Activated naive CD8-positive, alpha-beta T cell (primary cell): ENCODE measurements at regions not wholly inside any gene's neighbourhood (a gene's known extent, or its start where the extent isn't known, plus 50 kb on each side); places are given as distances from the start of the nearest gene placed in this dataset.

Experiments
- H3K27ac Mint-ChIP-seq: one replicate; pipeline ENCODE4 v1.8.0; 2021; ENCODE audit warnings: mixed read lengths
- H3K27me3 Mint-ChIP-seq: one replicate; pipeline ENCODE4 v1.8.0; 2021; ENCODE audit warnings: mixed read lengths
- H3K36me3 Mint-ChIP-seq: one replicate; pipeline ENCODE4 v1.8.0; 2021; ENCODE audit warnings: mixed read lengths
- H3K4me1 Mint-ChIP-seq: one replicate; pipeline ENCODE4 v1.8.0; 2021; ENCODE audit warnings: low read depth, mixed read lengths
- H3K4me3 Mint-ChIP-seq: one replicate; pipeline ENCODE4 v1.8.0; 2021; ENCODE audit warnings: mild to moderate bottlenecking, mixed read lengths
- H3K9me3 Mint-ChIP-seq: one replicate; pipeline ENCODE4 v1.8.0; 2021; ENCODE audit warnings: low read depth, mixed read lengths

- Mint-ChIP-seq H3K4me3 (no peak overlapping the region), H3K9me3 (no peaks in the 10 kb centered on the region), H3K27ac (no peak overlapping the region), H3K4me1 (no peaks in the 10 kb centered on the region), H3K36me3 (no peaks in the 10 kb centered on the region), H3K27me3 (no peaks in the 10 kb centered on the region)
Observed at GRCh38 chrX:40298069-40298468, 200.3 kb upstream of the BCOR start.

GRCh38 chrX:40291553-40291952 is 193.8 kb upstream of the BCOR start:
- peaks cover 4% of the 10 kb centered on the region for H3K9me3 Mint-ChIP-seq
- no peaks in the 10 kb centered on the region for H3K4me1 Mint-ChIP-seq
- no peaks in the 10 kb centered on the region for H3K36me3 Mint-ChIP-seq
- no peak overlapping the region for H3K27ac Mint-ChIP-seq
- H3K27me3 Mint-ChIP-seq = no peaks in the 10 kb centered on the region
- no peak overlapping the region for H3K4me3 Mint-ChIP-seq

- Mint-ChIP-seq H3K4me1 (no peaks in the 10 kb centered on the region), H3K4me3 (no peak overlapping the region), H3K27ac (no peak overlapping the region), H3K27me3 (no peaks in the 10 kb centered on the region), H3K9me3 (peaks cover 4% of the 10 kb centered on the region), H3K36me3 (no peaks in the 10 kb centered on the region)
Observed at GRCh38 chrX:40290517-40290916, 192.8 kb upstream of the BCOR start.

- Mint-ChIP-seq H3K9me3 (peaks cover 6% of the 10 kb centered on the region), H3K27ac (no peak overlapping the region), H3K4me1 (peaks cover 12% of the 10 kb centered on the region), H3K36me3 (peaks cover 3% of the 10 kb centered on the region), H3K27me3 (no peaks in the 10 kb centered on the region), H3K4me3 (no peak overlapping the region)
Observed at GRCh38 chrX:40285876-40286275, 188.1 kb upstream of the BCOR start.

- Mint-ChIP-seq H3K4me3 (no peak overlapping the region), H3K4me1 (peaks cover 14% of the 10 kb centered on the region), H3K9me3 (peaks cover 3% of the 10 kb centered on the region), H3K27ac (no peak overlapping the region), H3K36me3 (peaks cover 3% of the 10 kb centered on the region), H3K27me3 (no peaks in the 10 kb centered on the region)
Observed at GRCh38 chrX:40284852-40285251, 187.1 kb upstream of the BCOR start.

- Mint-ChIP-seq H3K9me3 (peaks cover 3% of the 10 kb centered on the region), H3K4me3 (no peak overlapping the region), H3K27me3 (no peaks in the 10 kb centered on the region), H3K4me1 (peaks cover 20% of the 10 kb centered on the region), H3K27ac (no peak overlapping the region), H3K36me3 (peaks cover 3% of the 10 kb centered on the region)
Observed at GRCh38 chrX:40283981-40284380, 186.2 kb upstream of the BCOR start.

- peaks cover 3% of the 10 kb centered on the region for H3K9me3 Mint-ChIP-seq
- H3K27me3 Mint-ChIP-seq = no peaks in the 10 kb centered on the region
- peaks cover 3% of the 10 kb centered on the region for H3K36me3 Mint-ChIP-seq
- no peak overlapping the region for H3K27ac Mint-ChIP-seq
- H3K4me3 Mint-ChIP-seq = no peak overlapping the region
- peaks cover 26% of the 10 kb centered on the region for H3K4me1 Mint-ChIP-seq
Observed at GRCh38 chrX:40282946-40283660, 185.3 kb upstream of the BCOR start.

- H3K27me3 Mint-ChIP-seq = no peaks in the 10 kb centered on the region
- H3K4me3 Mint-ChIP-seq = no peak overlapping the region
- H3K36me3 Mint-ChIP-seq = peaks cover 3% of the 10 kb centered on the region
- H3K27ac Mint-ChIP-seq = no peak overlapping the region
- peaks cover 26% of the 10 kb centered on the region for H3K4me1 Mint-ChIP-seq
- H3K9me3 Mint-ChIP-seq = peaks cover 3% of the 10 kb centered on the region
Observed at GRCh38 chrX:40282348-40282747, 184.6 kb upstream of the BCOR start.

GRCh38 chrX:40281336-40282005 is 183.7 kb upstream of the BCOR start:
- no peak overlapping the region for H3K27ac Mint-ChIP-seq
- H3K4me1 Mint-ChIP-seq = peaks cover 26% of the 10 kb centered on the region
- peaks cover 3% of the 10 kb centered on the region for H3K36me3 Mint-ChIP-seq
- no peaks in the 10 kb centered on the region for H3K27me3 Mint-ChIP-seq
- peaks cover 3% of the 10 kb centered on the region for H3K9me3 Mint-ChIP-seq
- no peak overlapping the region for H3K4me3 Mint-ChIP-seq

- no peaks in the 10 kb centered on the region for H3K9me3 Mint-ChIP-seq
- no peaks in the 10 kb centered on the region for H3K36me3 Mint-ChIP-seq
- no peak overlapping the region for H3K27ac Mint-ChIP-seq
- H3K4me1 Mint-ChIP-seq = peaks cover 26% of the 10 kb centered on the region
- no peak overlapping the region for H3K4me3 Mint-ChIP-seq
- H3K27me3 Mint-ChIP-seq = no peaks in the 10 kb centered on the region
Observed at GRCh38 chrX:40279762-40280161, 182.0 kb upstream of the BCOR start.

GRCh38 chrX:40279091-40279430 is 181.3 kb upstream of the BCOR start:
- Mint-ChIP-seq H3K4me1 (peaks cover 26% of the 10 kb centered on the region), H3K27me3 (no peaks in the 10 kb centered on the region), H3K9me3 (no peaks in the 10 kb centered on the region), H3K4me3 (no peak overlapping the region), H3K36me3 (no peaks in the 10 kb centered on the region), H3K27ac (no peak overlapping the region)

- peak overlapping the region; percentile 64 for H3K27ac Mint-ChIP-seq
- H3K27me3 Mint-ChIP-seq = no peaks in the 10 kb centered on the region
- H3K4me1 Mint-ChIP-seq = peaks cover 26% of the 10 kb centered on the region
- no peak overlapping the region for H3K4me3 Mint-ChIP-seq
- H3K36me3 Mint-ChIP-seq = no peaks in the 10 kb centered on the region
- no peaks in the 10 kb centered on the region for H3K9me3 Mint-ChIP-seq
Observed at GRCh38 chrX:40278340-40279090, 180.8 kb upstream of the BCOR start.

- H3K4me1 Mint-ChIP-seq = peaks cover 28% of the 10 kb centered on the region
Observed at GRCh38 chrX:40277672-40278071, 179.9 kb upstream of the BCOR start.

GRCh38 chrX:40273356-40274050 is 175.7 kb upstream of the BCOR start:
- no peaks in the 10 kb centered on the region for H3K36me3 Mint-ChIP-seq
- peaks cover 4% of the 10 kb centered on the region for H3K4me1 Mint-ChIP-seq
- no peaks in the 10 kb centered on the region for H3K9me3 Mint-ChIP-seq
- H3K4me3 Mint-ChIP-seq = no peak overlapping the region
- no peaks in the 10 kb centered on the region for H3K27me3 Mint-ChIP-seq
- no peak overlapping the region for H3K27ac Mint-ChIP-seq

More at GRCh38 chrX:40277672-40278071, 179.9 kb upstream of the BCOR start:
- Mint-ChIP-seq H3K27ac (no peak overlapping the region), H3K27me3 (no peaks in the 10 kb centered on the region), H3K36me3 (no peaks in the 10 kb centered on the region), H3K9me3 (no peaks in the 10 kb centered on the region), H3K4me3 (no peak overlapping the region)

- Mint-ChIP-seq H3K4me3 (no peak overlapping the region), H3K36me3 (no peaks in the 10 kb centered on the region), H3K9me3 (no peaks in the 10 kb centered on the region), H3K4me1 (peaks cover 2% of the 10 kb centered on the region), H3K27me3 (no peaks in the 10 kb centered on the region), H3K27ac (no peak overlapping the region)
Observed at GRCh38 chrX:40272776-40273175, 175.0 kb upstream of the BCOR start.
